Activated CD8-positive, alpha-beta memory T cell treated with anti-CD3 and anti-CD28 coated beads for 48 hours (primary cell): ENCODE measurements at regions not wholly inside any gene's neighbourhood (a gene's known extent, or its start where the extent isn't known, plus 50 kb on each side); places are given as distances from the start of the nearest gene placed in this dataset.

Experiments used
- DNase-seq, 3 experiments: peaks; one replicate each; pipeline ENCODE4 v3.0.0-alpha.2; 2020; ENCODE audit warnings: low read depth in 2 of 3, low spot score in 2 of 3

GRCh38 chr2:64399521-64399920 is 54.4 kb upstream of the LGALSL start:
- no peak for DNase-seq

- DNase-seq: no peak
Observed at GRCh38 chr2:64400105-64400728, 53.7 kb upstream of the LGALSL start.

- DNase-seq: no peak
Observed at GRCh38 chr2:64400733-64401528, 53.0 kb upstream of the LGALSL start.

GRCh38 chr2:64401529-64401880 is 52.5 kb upstream of the LGALSL start:
- no peak for DNase-seq

GRCh38 chr2:64402876-64403275 is 51.1 kb upstream of the LGALSL start:
- DNase-seq: no peak

GRCh38 chr2:64403426-64403825 is 50.5 kb upstream of the LGALSL start:
- DNase-seq: no peak

GRCh38 chr2:64404002-64404731 is 49.8 kb upstream of the LGALSL start:
- no peak for DNase-seq
